Activated CD8-positive, alpha-beta T cell treated with anti-CD3 and anti-CD28 coated beads for 36 hours (primary cell): ENCODE measurements at regions not wholly inside any gene's neighbourhood (a gene's known extent, or its start where the extent isn't known, plus 50 kb on each side); places are given as distances from the start of the nearest gene placed in this dataset.

Experiments used
- ATAC-seq: fragments of 200-7000 bp; cut with Tn5 transposase; one replicate; pipeline ENCODE4 v1.10.0; 2021; ENCODE audit warnings: mild to moderate bottlenecking, moderate library complexity
- CTCF ChIA-PET: fragments of 350-600 bp; sonication (Branson Sonifier 250); formaldehyde crosslinking; loops from one replicate; lab custom pipeline; 2021; ENCODE audit warnings: antibody characterized with exemption; lab: Charles Lee
- POLR2A ChIA-PET: fragments of 350-600 bp; sonication (Branson Sonifier 250); formaldehyde crosslinking; loops from one replicate; lab custom pipeline; 2021; ENCODE audit warnings: antibody characterized with exemption; lab: Charles Lee
- DNase-seq: peaks from one replicate; pipeline ENCODE4 v3.0.0-alpha.2; 2020
- H3K27ac Mint-ChIP-seq: one replicate; pipeline ENCODE4 v1.8.0; 2021; ENCODE audit warnings: mild to moderate bottlenecking, mixed read lengths
- H3K27me3 Mint-ChIP-seq: one replicate; pipeline ENCODE4 v1.8.0; 2021; ENCODE audit warnings: mixed read lengths
- H3K36me3 Mint-ChIP-seq: one replicate; pipeline ENCODE4 v1.8.0; 2021; ENCODE audit warnings: low read depth, mixed read lengths
- H3K4me1 Mint-ChIP-seq: one replicate; pipeline ENCODE4 v1.8.0; 2021; ENCODE audit warnings: low read depth, mixed read lengths
- H3K4me3 Mint-ChIP-seq: one replicate; pipeline ENCODE4 v1.8.0; 2021; ENCODE audit warnings: mild to moderate bottlenecking, moderate library complexity, mixed read lengths
- H3K9me3 Mint-ChIP-seq: one replicate; pipeline ENCODE4 v1.8.0; 2021; ENCODE audit warnings: mixed read lengths
- CTCF ChIP-seq: fragments of 200-600 bp; IDR thresholded peaks from one replicate; pipeline ENCODE4 v1.8.0; 2022; ENCODE audit warnings: antibody characterized with exemption, mild to moderate bottlenecking
- intact Hi-C: fragments of 100-400 bp; cut with micrococcal nuclease; formaldehyde crosslinking; loops from one replicate; pipeline ENCODE4 v1.10.0; 2022

GRCh38 chr4:158371158-158371557, 150.5 kb upstream of the RXFP1 start:
- H3K4me3 Mint-ChIP-seq: no peak overlapping the region
- H3K36me3 Mint-ChIP-seq: no peaks in the 10 kb centered on the region
- POLR2A ChIA-PET: no interaction called here
- intact Hi-C loops: no loop called here
- no peaks in the 10 kb centered on the region for H3K4me1 Mint-ChIP-seq
- H3K27ac Mint-ChIP-seq: no peak overlapping the region
- peaks cover 4% of the 10 kb centered on the region for H3K9me3 Mint-ChIP-seq
- CTCF ChIA-PET: no interaction called here
- H3K27me3 Mint-ChIP-seq: no peaks in the 10 kb centered on the region
- TF ChIP-seq CTCF: no peak
- no peak for DNase-seq
- ATAC-seq: no peak

- DNase-seq: no peak
- ChIA-PET CTCF (no interaction called here), POLR2A (no interaction called here)
- Mint-ChIP-seq H3K27ac (no peak overlapping the region), H3K4me3 (no peak overlapping the region), H3K36me3 (no peaks in the 10 kb centered on the region), H3K27me3 (no peaks in the 10 kb centered on the region), H3K4me1 (no peaks in the 10 kb centered on the region), H3K9me3 (no peaks in the 10 kb centered on the region)
- ATAC-seq: no peak
- TF ChIP-seq CTCF: no peak
- intact Hi-C loops: no loop called here
These were observed 147.4 kb upstream of the RXFP1 start for GRCh38 chr4:158374318-158374717.

GRCh38 chr4:158376106-158376840, 145.4 kb upstream of the RXFP1 start:
- Mint-ChIP-seq H3K9me3 (no peaks in the 10 kb centered on the region), H3K27me3 (no peaks in the 10 kb centered on the region), H3K27ac (no peak overlapping the region), H3K4me3 (no peak overlapping the region), H3K36me3 (no peaks in the 10 kb centered on the region), H3K4me1 (no peaks in the 10 kb centered on the region)
- no peak for TF ChIP-seq CTCF
- intact Hi-C loops: no loop called here
- DNase-seq (no peak), ATAC-seq (no peak)
- ChIA-PET CTCF (no interaction called here), POLR2A (no interaction called here)

- Mint-ChIP-seq H3K27me3 (no peaks in the 10 kb centered on the region), H3K27ac (no peak overlapping the region), H3K4me3 (no peak overlapping the region), H3K9me3 (no peaks in the 10 kb centered on the region), H3K4me1 (no peaks in the 10 kb centered on the region), H3K36me3 (no peaks in the 10 kb centered on the region)
- intact Hi-C loops: no loop called here
- CTCF ChIA-PET: no interaction called here
- no peak for TF ChIP-seq CTCF
- POLR2A ChIA-PET: interaction anchor here (1.4 kb wide), 1 partner anchor 83 kb away, joined by 3 read pairs; no protein-coding TSS in a partner anchor
- ATAC-seq (no peak), DNase-seq (no peak)
These were observed 137.3 kb upstream of the RXFP1 start for GRCh38 chr4:158384414-158384813.

GRCh38 chr4:158395343-158395742, 126.3 kb upstream of the RXFP1 start:
- ChIA-PET POLR2A (no interaction called here), CTCF (interaction anchor here (1.4 kb wide), 1 partner anchor 12 kb away, joined by 5 read pairs; no protein-coding TSS in a partner anchor)
- Mint-ChIP-seq H3K27me3 (no peaks in the 10 kb centered on the region), H3K9me3 (no peaks in the 10 kb centered on the region), H3K4me3 (no peak overlapping the region), H3K4me1 (no peaks in the 10 kb centered on the region), H3K36me3 (no peaks in the 10 kb centered on the region), H3K27ac (no peak overlapping the region)
- ATAC-seq (no peak), DNase-seq (no peak)
- intact Hi-C loops: no loop called here
- TF ChIP-seq CTCF: no peak
